GM19395 (cell line): ENCODE measurements at regions not wholly inside any gene's neighbourhood (a gene's known extent, or its start where the extent isn't known, plus 50 kb on each side); places are given as distances from the start of the nearest gene placed in this dataset.
"Not testable (repeated sequence)": the region's sequence is repeated elsewhere in the genome, so short reads cannot be mapped to it uniquely, and the experiment has no call there.

Experiments
- ATAC-seq: cut with Tn5 transposase; IDR thresholded peaks from one replicate; pipeline ENCODE4 v1.9.1; 2021; ENCODE audit warnings: mild to moderate bottlenecking, moderate library complexity; ENCODE audit not compliant: unreplicated experiment

DNA sequence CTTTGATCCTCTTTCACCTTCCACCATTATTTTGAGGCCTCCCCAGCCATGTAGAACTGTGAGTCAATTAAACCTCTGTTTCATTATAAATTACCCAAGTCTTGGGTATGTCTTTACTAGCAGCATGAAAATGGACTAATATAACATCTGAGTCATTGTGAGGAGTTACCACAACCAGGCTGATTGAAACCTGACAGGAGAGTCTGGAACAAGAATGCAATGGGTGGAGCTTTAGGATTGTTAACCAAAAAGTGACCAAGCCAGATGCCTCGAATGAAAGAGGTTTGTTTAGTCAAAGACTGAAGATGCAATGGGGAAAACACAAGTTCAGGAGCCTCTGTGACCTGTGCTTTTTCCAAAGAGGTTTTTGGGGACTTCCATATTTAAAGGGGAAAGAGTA, 659.0 kb downstream of the SLITRK6 start:
- no peak for ATAC-seq

DNA sequence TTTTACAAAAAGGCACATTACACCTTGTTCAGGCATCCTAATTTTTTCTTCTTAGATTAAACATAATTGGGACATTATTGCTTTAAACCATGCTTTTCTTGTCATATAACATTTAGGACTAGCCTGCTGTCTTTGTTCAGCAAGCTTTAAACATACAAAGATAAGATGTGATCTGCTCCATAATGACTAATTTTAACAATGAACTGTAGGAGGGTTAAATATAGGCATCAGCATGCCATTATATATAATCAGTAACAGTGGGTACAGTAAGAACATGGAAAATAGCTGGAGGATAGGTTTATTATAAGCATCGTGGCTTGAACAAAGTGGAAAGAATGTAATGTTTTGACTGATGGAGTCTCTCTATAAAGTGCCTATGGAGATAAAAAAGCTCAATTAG, 661.7 kb downstream of the SLITRK6 start:
- ATAC-seq, result no peak

GRCh38 chr13:85132986-85133385, 666.2 kb downstream of the SLITRK6 start:
- ATAC-seq, result no peak

DNA sequence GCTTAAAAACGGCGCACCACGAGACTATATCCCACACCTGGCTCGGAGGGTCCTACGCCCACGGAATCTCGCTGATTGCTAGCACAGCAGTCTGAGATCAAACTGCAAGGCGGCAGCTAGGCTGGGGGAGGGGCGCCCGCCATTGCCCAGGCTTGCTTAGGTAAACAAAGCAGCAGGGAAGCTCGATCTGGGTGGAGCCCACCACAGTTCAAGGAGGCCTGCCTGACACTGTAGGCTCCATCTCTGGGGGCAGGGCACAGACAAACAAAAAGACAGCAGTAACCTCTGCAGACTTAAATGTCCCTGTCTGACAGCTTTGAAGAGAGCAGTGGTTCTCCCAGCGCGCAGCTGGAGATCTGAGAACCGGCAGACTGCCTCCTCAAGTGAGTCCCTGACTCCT, 675.7 kb downstream of the SLITRK6 start:
- not testable (repeated sequence) for ATAC-seq

GRCh38 chr13:85108356-85108755, 690.9 kb downstream of the SLITRK6 start:
- no peak for ATAC-seq

DNA sequence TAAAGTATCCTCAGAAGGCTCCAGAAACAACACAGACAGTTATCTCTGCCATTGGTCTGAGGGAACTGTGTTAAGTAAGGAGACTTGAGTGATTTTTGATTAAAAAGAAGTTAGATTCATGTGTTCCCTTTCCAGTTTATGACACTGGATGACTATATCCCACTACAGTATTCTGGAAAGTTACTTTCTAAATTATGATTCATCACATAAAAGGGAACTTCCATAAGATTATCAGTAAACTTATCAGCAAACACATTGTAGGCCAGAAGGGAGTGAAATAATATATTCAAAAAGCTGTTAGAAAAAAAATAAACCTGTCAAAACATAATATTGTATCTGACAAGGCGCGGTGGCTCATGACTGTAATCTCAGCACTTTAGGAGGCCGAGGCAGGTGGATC, 700.0 kb downstream of the SLITRK6 start:
- ATAC-seq, result no peak

DNA sequence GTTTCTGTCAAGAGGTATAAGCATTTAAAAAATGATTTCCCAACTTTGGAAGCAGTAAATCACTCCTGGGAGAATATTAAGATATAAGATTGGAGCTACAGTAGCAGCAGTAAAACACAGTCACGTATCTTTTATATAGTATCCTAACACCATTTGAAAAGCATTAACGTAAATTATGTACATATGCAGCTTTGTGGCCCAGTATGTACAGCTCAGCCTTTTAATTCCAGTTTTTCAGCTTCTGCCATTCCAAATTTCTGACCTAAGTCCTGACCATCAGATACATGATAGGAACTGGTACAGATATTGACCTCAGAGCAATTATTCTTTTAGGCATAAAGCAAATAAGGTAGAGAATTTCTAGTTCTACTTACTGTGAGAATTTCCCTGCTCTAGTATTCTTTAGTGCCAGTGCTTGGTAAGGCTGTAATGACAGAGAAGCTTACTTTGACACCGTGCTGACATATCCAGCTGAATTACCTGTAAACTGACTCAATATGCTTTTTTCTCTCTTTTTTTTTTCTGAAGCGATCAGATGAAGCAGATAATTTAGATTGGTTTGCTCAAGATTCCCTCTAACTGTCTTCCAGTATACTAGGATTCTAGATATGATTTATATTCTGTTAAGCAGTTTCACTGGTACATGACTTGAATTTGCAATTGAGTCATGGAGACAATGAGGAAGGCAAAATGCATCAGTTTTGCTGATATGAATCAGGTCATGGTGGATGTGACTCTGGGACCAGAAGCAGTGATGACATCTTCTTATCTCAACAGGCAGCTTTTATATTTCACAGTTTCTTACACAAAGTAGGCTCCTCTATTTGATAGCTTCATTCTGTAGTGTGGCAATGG, 703.6 kb downstream of the SLITRK6 start:
- no peak for ATAC-seq

GRCh38 chr13:85093808-85094207, 705.4 kb downstream of the SLITRK6 start:
- ATAC-seq, result no peak

DNA sequence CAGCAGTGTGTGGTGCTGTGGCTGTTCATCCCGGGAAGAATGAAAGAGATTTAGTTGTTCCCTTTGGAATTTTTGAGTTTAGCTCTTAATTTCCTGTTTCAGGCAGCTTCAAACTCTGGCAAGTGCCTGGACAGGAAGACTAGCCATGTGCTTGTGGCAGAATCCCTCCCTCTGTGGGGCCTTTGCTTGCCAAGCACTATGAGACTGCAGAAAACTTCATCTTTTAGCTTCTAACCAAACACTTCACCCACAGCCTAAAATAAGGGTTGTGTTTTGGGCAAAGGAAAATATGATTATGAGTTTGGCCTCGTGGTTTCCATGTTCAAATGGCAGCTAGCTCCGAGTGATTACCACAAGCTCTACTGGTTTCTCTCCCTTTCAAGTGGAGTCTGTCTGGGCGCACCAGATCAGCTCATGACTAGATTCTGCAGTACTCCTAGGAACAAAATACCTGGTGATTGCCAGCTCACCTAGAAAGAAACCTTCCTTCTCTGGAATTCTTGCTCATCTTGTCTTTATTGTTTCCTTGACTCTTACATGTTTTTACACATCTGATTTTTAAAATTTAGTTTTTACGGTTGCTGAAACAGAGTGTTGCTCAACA, 707.5 kb downstream of the SLITRK6 start:
- no peak for ATAC-seq

GRCh38 chr13:85089186-85089585, 710.0 kb downstream of the SLITRK6 start:
- no peak for ATAC-seq

DNA sequence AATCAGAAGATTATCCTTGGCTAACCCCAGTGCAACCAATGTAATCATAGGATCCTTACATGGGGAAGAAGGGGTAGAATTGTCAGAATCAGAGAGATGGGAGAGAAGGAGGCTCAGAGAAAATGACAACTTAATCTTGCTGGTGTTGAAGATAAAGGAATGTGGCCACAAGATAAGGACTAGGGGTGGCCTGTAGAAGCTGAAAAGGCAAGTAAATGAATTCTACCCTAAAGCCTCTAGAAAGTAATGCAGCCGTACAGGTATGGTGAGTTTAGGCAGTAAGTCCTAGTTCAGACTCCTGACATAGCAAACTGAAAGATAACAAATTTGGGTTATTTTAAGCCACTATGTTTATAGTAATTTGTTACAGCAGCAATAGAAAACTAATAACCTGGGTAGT, 718.5 kb downstream of the SLITRK6 start:
- ATAC-seq, result no peak

- ATAC-seq, result no peak
These were observed 722.9 kb downstream of the SLITRK6 start for GRCh38 chr13:85076343-85076742.

DNA sequence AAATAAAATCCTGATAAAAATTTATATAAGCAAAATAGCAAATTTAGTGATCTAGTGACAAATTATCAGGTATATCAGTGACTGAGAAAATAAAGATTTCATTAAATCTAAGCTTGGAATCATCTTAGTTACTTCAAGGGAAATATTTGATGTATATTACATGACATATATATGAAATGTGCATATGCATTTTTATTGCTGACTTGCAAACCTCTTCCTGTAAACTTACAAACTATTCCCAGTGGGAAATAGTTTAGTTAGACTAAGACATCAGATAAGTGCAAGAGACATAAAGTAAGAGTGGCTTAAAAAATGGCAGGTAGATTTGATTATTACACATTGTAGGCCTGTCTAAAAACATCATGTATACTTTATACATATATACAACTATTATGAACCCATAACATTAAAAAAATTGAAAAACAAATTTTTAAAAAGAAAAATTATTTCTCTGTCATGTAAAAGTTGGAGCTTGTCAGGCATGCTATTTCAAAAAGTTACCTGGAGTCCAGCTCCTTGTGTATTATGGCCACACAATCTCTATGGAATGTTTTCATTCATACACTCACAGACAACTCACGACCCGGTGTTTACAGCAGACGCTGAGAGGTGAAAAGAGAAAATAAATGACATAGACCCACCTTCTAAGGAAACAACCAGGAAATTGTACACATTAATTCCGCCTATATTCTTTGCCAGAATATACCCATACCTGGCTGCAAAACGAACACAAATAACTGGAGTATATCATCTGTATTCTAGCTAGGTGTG, 724.5 kb downstream of the SLITRK6 start:
- ATAC-seq, result no peak

DNA sequence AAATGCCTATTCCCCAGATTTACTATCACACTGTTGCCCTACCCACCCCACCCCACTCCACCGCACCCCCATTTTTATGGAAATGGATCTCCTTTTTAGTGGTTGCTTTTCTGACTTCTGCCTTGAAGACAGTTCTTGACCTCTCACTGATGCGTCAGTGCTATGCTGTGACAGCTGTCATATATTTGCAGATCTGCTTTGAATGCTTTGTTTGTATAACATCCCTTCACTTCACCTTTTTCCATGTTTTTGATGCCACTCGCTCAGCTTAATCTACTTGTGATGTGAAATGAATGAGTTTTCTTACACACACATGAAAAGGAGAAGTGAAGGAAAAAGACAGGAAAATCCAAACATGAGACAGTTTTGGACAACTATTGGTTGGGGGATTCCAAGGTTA, 731.0 kb downstream of the SLITRK6 start:
- ATAC-seq, result no peak

GRCh38 chr13:85040215-85040614, 759.0 kb downstream of the SLITRK6 start:
- ATAC-seq, result no peak

DNA sequence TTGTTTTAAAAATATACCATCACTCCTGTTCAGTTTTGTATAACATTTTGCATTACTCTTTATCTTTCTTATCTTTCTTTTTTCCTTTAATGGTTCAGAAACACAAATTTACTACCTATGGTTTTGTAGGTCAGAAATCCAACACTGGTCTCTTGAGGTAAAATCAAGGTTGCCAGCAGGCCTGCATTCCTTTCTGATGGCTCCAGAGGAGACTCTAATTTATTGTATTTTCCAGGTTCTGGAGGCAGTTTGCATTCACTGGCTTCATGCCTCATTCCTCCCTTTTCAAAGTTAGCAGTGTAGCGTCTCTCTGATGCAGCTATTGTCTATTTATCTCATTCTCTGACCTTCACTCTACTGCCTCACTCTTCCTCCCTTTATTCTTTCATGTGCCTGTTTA, 767.4 kb downstream of the SLITRK6 start:
- no peak for ATAC-seq

DNA sequence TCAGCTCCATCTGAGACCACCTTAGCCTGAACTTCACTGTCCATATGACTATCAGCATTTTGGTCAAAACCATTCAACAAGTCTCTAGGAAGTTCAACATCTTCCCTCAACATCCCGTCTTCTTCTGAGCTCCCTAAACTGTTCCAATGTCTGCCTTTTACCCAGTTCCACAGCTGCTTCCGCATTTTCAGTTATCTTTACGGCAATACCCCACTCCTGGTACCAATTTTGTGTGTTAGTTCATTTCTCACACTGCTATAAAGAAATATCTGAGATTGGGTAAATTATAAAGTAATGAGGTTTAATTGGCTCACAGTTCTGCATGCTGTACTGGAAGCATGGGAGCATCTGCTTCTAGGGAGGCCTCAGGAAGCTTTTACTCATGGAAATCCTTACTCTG, 771.2 kb downstream of the SLITRK6 start:
- no peak for ATAC-seq

GRCh38 chr13:85019121-85019520, 780.1 kb downstream of the SLITRK6 start:
- no peak for ATAC-seq

- no peak for ATAC-seq
These were observed 786.2 kb downstream of the SLITRK6 start for GRCh38 chr13:85013006-85013405.

DNA sequence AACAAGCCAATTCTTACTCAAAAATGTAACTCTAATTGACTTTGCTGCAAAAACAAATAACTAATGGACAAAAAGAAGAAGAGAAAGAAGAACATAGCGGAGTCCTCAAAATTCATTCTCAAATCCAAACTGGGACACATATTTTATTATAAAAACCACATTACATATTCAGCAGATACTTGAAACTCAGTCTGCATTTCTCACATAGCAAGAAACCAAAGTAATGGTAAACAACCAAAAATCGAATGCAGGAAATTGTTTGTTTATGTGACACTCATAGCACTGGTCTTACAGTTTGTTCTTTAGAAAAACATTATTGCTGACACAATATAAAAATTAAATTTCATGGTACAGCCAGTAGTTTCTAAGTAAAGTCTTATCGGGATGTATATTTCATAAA, 789.8 kb downstream of the SLITRK6 start:
- no peak for ATAC-seq

- no peak for ATAC-seq
These were observed 800.0 kb downstream of the SLITRK6 start for GRCh38 chr13:84999252-84999651.

DNA sequence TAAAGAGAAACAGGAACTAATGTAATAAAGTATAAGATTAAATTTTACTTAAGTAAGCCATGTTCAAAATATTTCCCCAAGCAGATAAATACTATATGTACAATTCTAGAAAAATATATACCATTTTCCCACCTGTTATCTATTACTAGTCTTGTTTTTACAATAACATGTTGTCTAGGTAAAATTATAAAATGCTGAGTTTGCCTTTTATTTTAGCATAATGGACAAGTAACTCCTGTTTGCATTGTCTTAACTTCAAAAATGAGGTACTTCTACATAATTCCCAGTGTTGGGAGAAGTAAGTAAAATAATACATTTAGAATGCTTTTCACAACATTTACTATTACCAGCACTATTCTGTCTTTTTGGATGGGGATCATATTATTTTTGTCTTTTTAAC, 800.5 kb downstream of the SLITRK6 start:
- ATAC-seq, result no peak
